ENCODE measurements at regions not wholly inside any gene's neighbourhood (a gene's known extent, or its start where the extent isn't known, plus 50 kb on each side); places are given as distances from the start of the nearest gene placed in this dataset.

GRCh38 chr1:238499021-238499420 lies 608.3 kb upstream of the ZP4 start:
- ChIA-PET CTCF (no interaction called here), POLR2A (no interaction called here)
- Histone ChIP-seq H3K9me3 (ENCODE audit: control insufficient read depth in 2 of 3, low read length in 3 of 3) (no peaks in the 10 kb centered on the region), H3K4me3 (ENCODE audit: low read length) (no peak overlapping the region), H3K4me1 (ENCODE audit: control insufficient read depth in 2 of 2, insufficient read depth in 2 of 2, low read length in 2 of 2) (no peaks in the 10 kb centered on the region), H3K36me3 (ENCODE audit: control insufficient read depth in 2 of 3, insufficient read depth in 3 of 3, low read length in 3 of 3) (no peaks in the 10 kb centered on the region), H3K27me3 (ENCODE audit: control insufficient read depth in 2 of 2, insufficient read depth in 2 of 2, low read length in 2 of 2) (no peaks in the 10 kb centered on the region), H3K27ac (ENCODE audit: low read depth, low read length) (no peak overlapping the region)
- DNase-seq = no peak
- H3K9me3 Mint-ChIP-seq = peaks cover 0 to 16% (median 7%) of the 10 kb centered on the region in 11 donors
- no peaks in the 10 kb centered on the region for H3K27me3 Mint-ChIP-seq
- intact Hi-C loops (cut with micrococcal nuclease) = loop anchor here in 1 of 2 donors (10.0 kb wide), 1 partner anchor 146 kb away; no protein-coding TSS in a partner anchor
- no peak for ATAC-seq
- no peaks in the 10 kb centered on the region for H3K36me3 Mint-ChIP-seq
- H3K4me1 Mint-ChIP-seq = no peaks in the 10 kb centered on the region
- no peak overlapping the region for H3K4me3 Mint-ChIP-seq
- H3K27ac Mint-ChIP-seq = no peak overlapping the region

GRCh38 chr1:238492271-238492670 lies 601.5 kb upstream of the ZP4 start:
- no peaks in the 10 kb centered on the region for H3K27me3 ChIP-seq (ENCODE audit: control insufficient read depth in 2 of 2, insufficient read depth in 2 of 2, low read length in 2 of 2)
- no peaks in the 10 kb centered on the region for H3K9me3 ChIP-seq (ENCODE audit: control insufficient read depth in 2 of 3, low read length in 3 of 3)
- no peak overlapping the region for H3K4me3 ChIP-seq (ENCODE audit: low read length)
- H3K36me3 ChIP-seq (ENCODE audit: control insufficient read depth in 2 of 3, insufficient read depth in 3 of 3, low read length in 3 of 3) = no peaks in the 10 kb centered on the region
- H3K9me3 Mint-ChIP-seq = peaks cover 0 to 6% (median 0%) of the 10 kb centered on the region in 11 donors
- POLR2A ChIA-PET = no interaction called here
- DNase-seq = no peak
- H3K36me3 Mint-ChIP-seq = no peaks in the 10 kb centered on the region
- H3K4me1 ChIP-seq (ENCODE audit: control insufficient read depth in 2 of 2, insufficient read depth in 2 of 2, low read length in 2 of 2) = no peaks in the 10 kb centered on the region
- CTCF ChIA-PET = no interaction called here
- no peak for ATAC-seq
- no peak overlapping the region for H3K27ac ChIP-seq (ENCODE audit: low read depth, low read length)
- no peaks in the 10 kb centered on the region for H3K4me1 Mint-ChIP-seq
- H3K27me3 Mint-ChIP-seq = no peaks in the 10 kb centered on the region
- no peak overlapping the region for H3K4me3 Mint-ChIP-seq
- no peak overlapping the region for H3K27ac Mint-ChIP-seq
- intact Hi-C loops (cut with micrococcal nuclease) = loop anchor here in 1 of 2 donors (10.0 kb wide), 1 partner anchor 153 kb away; no protein-coding TSS in a partner anchor

- Mint-ChIP-seq H3K9me3 (peaks cover 0 to 6% (median 0%) of the 10 kb centered on the region in 11 donors), H3K27ac (no peak overlapping the region), H3K36me3 (no peaks in the 10 kb centered on the region), H3K27me3 (no peaks in the 10 kb centered on the region), H3K4me1 (no peaks in the 10 kb centered on the region), H3K4me3 (no peak overlapping the region)
- H3K27me3 ChIP-seq (ENCODE audit: control insufficient read depth in 2 of 2, insufficient read depth in 2 of 2, low read length in 2 of 2) = no peaks in the 10 kb centered on the region
- H3K4me3 ChIP-seq (ENCODE audit: low read length) = no peak overlapping the region
- ATAC-seq (no peak), DNase-seq (no peak)
- no peaks in the 10 kb centered on the region for H3K4me1 ChIP-seq (ENCODE audit: control insufficient read depth in 2 of 2, insufficient read depth in 2 of 2, low read length in 2 of 2)
- ChIA-PET POLR2A (no interaction called here), CTCF (no interaction called here)
- H3K36me3 ChIP-seq (ENCODE audit: control insufficient read depth in 2 of 3, insufficient read depth in 3 of 3, low read length in 3 of 3) = no peaks in the 10 kb centered on the region
- intact Hi-C loops (cut with micrococcal nuclease) = loop anchor here in 1 of 2 donors (10.0 kb wide), 1 partner anchor 154 kb away; no protein-coding TSS in a partner anchor
- H3K27ac ChIP-seq (ENCODE audit: low read depth, low read length) = no peak overlapping the region
- no peaks in the 10 kb centered on the region for H3K9me3 ChIP-seq (ENCODE audit: control insufficient read depth in 2 of 3, low read length in 3 of 3)
Measured at GRCh38 chr1:238491265-238491664, 600.5 kb upstream of the ZP4 start.

DNA sequence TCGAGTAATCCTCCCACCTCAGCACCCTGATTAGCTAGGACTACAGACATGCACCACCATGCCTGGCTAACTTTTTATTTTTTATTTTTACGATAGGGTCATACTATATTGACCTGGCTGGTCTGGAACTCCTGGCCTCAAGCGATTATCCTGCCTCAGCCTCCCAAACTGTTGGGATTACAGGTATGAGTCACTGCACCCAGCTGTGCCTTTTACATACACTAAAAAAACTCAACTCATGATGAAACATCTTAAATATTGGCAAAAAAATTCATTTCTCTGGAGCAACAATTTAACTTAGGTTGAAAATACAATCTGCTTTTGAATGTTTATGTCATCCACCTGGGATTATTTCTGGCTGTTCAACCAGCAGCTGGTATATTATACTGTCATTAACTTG lies 598.3 kb upstream of the ZP4 start:
- H3K9me3 ChIP-seq (ENCODE audit: control insufficient read depth in 2 of 3, low read length in 3 of 3) = no peaks in the 10 kb centered on the region
- H3K4me1 ChIP-seq (ENCODE audit: control insufficient read depth in 2 of 2, insufficient read depth in 2 of 2, low read length in 2 of 2) = no peaks in the 10 kb centered on the region
- H3K36me3 Mint-ChIP-seq = no peaks in the 10 kb centered on the region
- no peak overlapping the region for H3K4me3 Mint-ChIP-seq
- no peak overlapping the region for H3K27ac Mint-ChIP-seq
- H3K27ac ChIP-seq (ENCODE audit: low read depth, low read length) = no peak overlapping the region
- ChIA-PET POLR2A (no interaction called here), CTCF (no interaction called here)
- no peaks in the 10 kb centered on the region for H3K4me1 Mint-ChIP-seq
- intact Hi-C loops (cut with micrococcal nuclease) = no loop called here
- no peaks in the 10 kb centered on the region for H3K27me3 Mint-ChIP-seq
- DNase-seq = no peak
- H3K4me3 ChIP-seq (ENCODE audit: low read length) = no peak overlapping the region
- H3K36me3 ChIP-seq (ENCODE audit: control insufficient read depth in 2 of 3, insufficient read depth in 3 of 3, low read length in 3 of 3) = no peaks in the 10 kb centered on the region
- H3K9me3 Mint-ChIP-seq = peaks cover 0 to 6% (median 0%) of the 10 kb centered on the region in 11 donors
- no peak for ATAC-seq
- no peaks in the 10 kb centered on the region for H3K27me3 ChIP-seq (ENCODE audit: control insufficient read depth in 2 of 2, insufficient read depth in 2 of 2, low read length in 2 of 2)

DNA sequence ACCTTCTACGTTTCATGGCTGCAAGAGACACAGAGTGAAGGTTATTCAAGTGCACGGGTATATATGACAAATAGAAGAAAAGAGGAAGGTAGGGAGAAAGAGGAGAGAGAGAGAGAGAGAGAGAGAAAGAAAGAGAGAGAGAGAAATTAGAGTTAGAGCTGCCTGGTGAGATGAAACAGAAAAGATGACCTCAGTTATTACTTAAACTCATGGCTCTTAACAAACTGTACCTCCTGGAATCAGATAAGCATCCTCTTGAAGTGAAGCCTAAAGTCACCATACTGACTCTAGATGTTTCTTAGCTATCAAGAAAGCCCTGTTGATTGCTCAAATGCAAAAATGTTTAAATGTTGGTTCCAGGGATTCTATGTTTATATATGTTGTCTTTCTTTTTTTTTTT lies 597.7 kb upstream of the ZP4 start:
- Histone ChIP-seq H3K4me3 (ENCODE audit: low read length) (no peak overlapping the region), H3K27ac (ENCODE audit: low read depth, low read length) (no peak overlapping the region), H3K27me3 (ENCODE audit: control insufficient read depth in 2 of 2, insufficient read depth in 2 of 2, low read length in 2 of 2) (no peaks in the 10 kb centered on the region), H3K9me3 (ENCODE audit: control insufficient read depth in 2 of 3, low read length in 3 of 3) (no peaks in the 10 kb centered on the region), H3K36me3 (ENCODE audit: control insufficient read depth in 2 of 3, insufficient read depth in 3 of 3, low read length in 3 of 3) (no peaks in the 10 kb centered on the region), H3K4me1 (ENCODE audit: control insufficient read depth in 2 of 2, insufficient read depth in 2 of 2, low read length in 2 of 2) (no peaks in the 10 kb centered on the region)
- Mint-ChIP-seq H3K9me3 (peaks cover 0 to 6% (median 0%) of the 10 kb centered on the region in 11 donors), H3K4me3 (no peak overlapping the region), H3K36me3 (no peaks in the 10 kb centered on the region), H3K27ac (no peak overlapping the region), H3K4me1 (no peaks in the 10 kb centered on the region), H3K27me3 (no peaks in the 10 kb centered on the region)
- no peak for ATAC-seq
- DNase-seq = no peak
- ChIA-PET CTCF (no interaction called here), POLR2A (no interaction called here)
- intact Hi-C loops (cut with micrococcal nuclease) = no loop called here

GRCh38 chr1:238487931-238488330 lies 597.2 kb upstream of the ZP4 start:
- H3K27ac Mint-ChIP-seq = no peak overlapping the region
- Histone ChIP-seq H3K4me3 (ENCODE audit: low read length) (no peak overlapping the region), H3K27me3 (ENCODE audit: control insufficient read depth in 2 of 2, insufficient read depth in 2 of 2, low read length in 2 of 2) (no peaks in the 10 kb centered on the region), H3K36me3 (ENCODE audit: control insufficient read depth in 2 of 3, insufficient read depth in 3 of 3, low read length in 3 of 3) (no peaks in the 10 kb centered on the region), H3K9me3 (ENCODE audit: control insufficient read depth in 2 of 3, low read length in 3 of 3) (no peaks in the 10 kb centered on the region), H3K27ac (ENCODE audit: low read depth, low read length) (no peak overlapping the region), H3K4me1 (ENCODE audit: control insufficient read depth in 2 of 2, insufficient read depth in 2 of 2, low read length in 2 of 2) (no peaks in the 10 kb centered on the region)
- ATAC-seq (no peak), DNase-seq (no peak)
- no peaks in the 10 kb centered on the region for H3K36me3 Mint-ChIP-seq
- no peaks in the 10 kb centered on the region for H3K27me3 Mint-ChIP-seq
- no peak overlapping the region for H3K4me3 Mint-ChIP-seq
- H3K9me3 Mint-ChIP-seq = peaks cover 0 to 6% (median 0%) of the 10 kb centered on the region in 11 donors
- ChIA-PET POLR2A (no interaction called here), CTCF (no interaction called here)
- intact Hi-C loops (cut with micrococcal nuclease) = no loop called here
- no peaks in the 10 kb centered on the region for H3K4me1 Mint-ChIP-seq

DNA sequence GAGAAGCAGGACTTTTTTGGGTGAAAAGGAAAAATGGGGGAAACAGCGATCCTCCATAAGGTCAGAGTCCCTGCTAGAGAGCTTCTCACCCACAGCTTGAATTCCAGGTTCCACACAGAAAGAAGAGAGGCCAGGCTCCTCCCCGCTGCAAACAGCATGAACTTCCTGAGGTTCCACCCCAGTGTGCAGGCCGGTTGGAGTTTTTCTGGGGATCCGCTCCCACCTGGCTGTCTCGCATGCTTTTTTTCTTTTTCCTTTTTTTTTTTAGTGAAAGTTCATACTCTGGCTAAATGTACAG lies 595.1 kb upstream of the ZP4 start:
- CTCF ChIA-PET = interaction anchor here (0.7 kb wide), 1 partner anchor 29 kb away, joined by 3 read pairs; no protein-coding TSS in a partner anchor
- Mint-ChIP-seq H3K27me3 (no peaks in the 10 kb centered on the region), H3K4me3 (no peak overlapping the region), H3K4me1 (no peaks in the 10 kb centered on the region), H3K27ac (no peak overlapping the region), H3K9me3 (peaks cover 0 to 6% (median 0%) of the 10 kb centered on the region in 11 donors), H3K36me3 (no peaks in the 10 kb centered on the region)
- no peaks in the 10 kb centered on the region for H3K36me3 ChIP-seq (ENCODE audit: control insufficient read depth in 2 of 3, insufficient read depth in 3 of 3, low read length in 3 of 3)
- H3K27ac ChIP-seq (ENCODE audit: low read depth, low read length) = no peak overlapping the region
- POLR2A ChIA-PET = no interaction called here
- no peak for DNase-seq
- H3K9me3 ChIP-seq (ENCODE audit: control insufficient read depth in 2 of 3, low read length in 3 of 3) = no peaks in the 10 kb centered on the region
- H3K27me3 ChIP-seq (ENCODE audit: control insufficient read depth in 2 of 2, insufficient read depth in 2 of 2, low read length in 2 of 2) = no peaks in the 10 kb centered on the region
- H3K4me1 ChIP-seq (ENCODE audit: control insufficient read depth in 2 of 2, insufficient read depth in 2 of 2, low read length in 2 of 2) = no peaks in the 10 kb centered on the region
- ATAC-seq = no peak
- intact Hi-C loops (cut with micrococcal nuclease) = no loop called here
- H3K4me3 ChIP-seq (ENCODE audit: low read length) = no peak overlapping the region
